HG02981 (cell line): ENCODE measurements at regions not wholly inside any gene's neighbourhood (a gene's known extent, or its start where the extent isn't known, plus 50 kb on each side); places are given as distances from the start of the nearest gene placed in this dataset.
"Not testable (repeated sequence)": the region's sequence is repeated elsewhere in the genome, so short reads cannot be mapped to it uniquely, and the experiment has no call there.

ENCODE experiments used
- ATAC-seq: cut with Tn5 transposase; IDR thresholded peaks from one replicate; pipeline ENCODE4 v1.9.1; 2021; ENCODE audit warnings: mild to moderate bottlenecking, moderate library complexity; ENCODE audit not compliant: unreplicated experiment

- ATAC-seq, result not testable (repeated sequence)
Observed at GRCh38 chr9:99670886-99671285, 150.8 kb upstream of the NR4A3 start.

- no peak for ATAC-seq
Observed at GRCh38 chr9:99677281-99677680, 144.4 kb upstream of the NR4A3 start.

- no peak for ATAC-seq
Observed at GRCh38 chr9:99678566-99678965, 143.1 kb upstream of the NR4A3 start.

GRCh38 chr9:99680191-99680590 is 141.5 kb upstream of the NR4A3 start:
- ATAC-seq, result no peak

- no peak for ATAC-seq
Observed at GRCh38 chr9:99681113-99681512, 140.6 kb upstream of the NR4A3 start.

GRCh38 chr9:99682378-99682777 is 139.3 kb upstream of the NR4A3 start:
- ATAC-seq, result no peak

GRCh38 chr9:99682870-99683269 is 138.8 kb upstream of the NR4A3 start:
- no peak for ATAC-seq

- ATAC-seq, result no peak
Observed at GRCh38 chr9:99690573-99690972, 131.1 kb upstream of the NR4A3 start.

- no peak for ATAC-seq
Observed at GRCh38 chr9:99693888-99694287, 127.8 kb upstream of the NR4A3 start.

GRCh38 chr9:99694393-99694792 is 127.3 kb upstream of the NR4A3 start:
- no peak for ATAC-seq

- no peak for ATAC-seq
Observed at GRCh38 chr9:99699396-99699795, 122.3 kb upstream of the NR4A3 start.

- ATAC-seq, result no peak
Observed at GRCh38 chr9:99712214-99712613, 109.5 kb upstream of the NR4A3 start.

GRCh38 chr9:99713838-99714306 is 107.8 kb upstream of the NR4A3 start:
- peak; percentile 45 for ATAC-seq

- no peak for ATAC-seq
Observed at GRCh38 chr9:99718631-99719030, 103.1 kb upstream of the NR4A3 start.

GRCh38 chr9:99720455-99721050 is 101.1 kb upstream of the NR4A3 start:
- peak; percentile 83 for ATAC-seq

GRCh38 chr9:99721898-99722297 is 99.8 kb upstream of the NR4A3 start:
- ATAC-seq, result no peak

GRCh38 chr9:99722877-99723276 is 98.8 kb upstream of the NR4A3 start:
- ATAC-seq, result no peak

- ATAC-seq, result no peak
Observed at GRCh38 chr9:99724640-99725039, 97.0 kb upstream of the NR4A3 start.

GRCh38 chr9:99725852-99726251 is 95.8 kb upstream of the NR4A3 start:
- no peak for ATAC-seq

- ATAC-seq, result no peak
Observed at GRCh38 chr9:99726758-99727157, 94.9 kb upstream of the NR4A3 start.

- ATAC-seq, result no peak
Observed at GRCh38 chr9:99730062-99730461, 91.6 kb upstream of the NR4A3 start.

- no peak for ATAC-seq
Observed at GRCh38 chr9:99731950-99732349, 89.7 kb upstream of the NR4A3 start.

- ATAC-seq, result no peak
Observed at GRCh38 chr9:99732715-99733114, 89.0 kb upstream of the NR4A3 start.
